GM18517 (cell line): ENCODE measurements at regions not wholly inside any gene's neighbourhood (a gene's known extent, or its start where the extent isn't known, plus 50 kb on each side); places are given as distances from the start of the nearest gene placed in this dataset.

Experiments used
- ATAC-seq: cut with Tn5 transposase; IDR thresholded peaks from one replicate; pipeline ENCODE4 v1.9.1; 2021; ENCODE audit warnings: mild to moderate bottlenecking, moderate library complexity; ENCODE audit not compliant: unreplicated experiment

- no peak for ATAC-seq
These were observed 184.9 kb upstream of the CDH20 start for GRCh38 chr18:61148322-61148721.

GRCh38 chr18:61149786-61150185 lies 183.4 kb upstream of the CDH20 start:
- no peak for ATAC-seq

- no peak for ATAC-seq
These were observed 179.7 kb upstream of the CDH20 start for GRCh38 chr18:61153571-61153970.

- no peak for ATAC-seq
These were observed 178.4 kb upstream of the CDH20 start for GRCh38 chr18:61154866-61155265.

- ATAC-seq = no peak
These were observed 177.6 kb upstream of the CDH20 start for GRCh38 chr18:61155586-61155985.

- no peak for ATAC-seq
These were observed 175.8 kb upstream of the CDH20 start for GRCh38 chr18:61157451-61157850.

- ATAC-seq = no peak
These were observed 174.0 kb upstream of the CDH20 start for GRCh38 chr18:61159246-61159645.

- ATAC-seq = no peak
These were observed 168.9 kb upstream of the CDH20 start for GRCh38 chr18:61164321-61164720.

- no peak for ATAC-seq
These were observed 165.3 kb upstream of the CDH20 start for GRCh38 chr18:61167902-61168301.

GRCh38 chr18:61169386-61169785 lies 163.8 kb upstream of the CDH20 start:
- ATAC-seq = no peak

GRCh38 chr18:61172624-61173023 lies 160.6 kb upstream of the CDH20 start:
- ATAC-seq = no peak

- ATAC-seq = no peak
These were observed 159.7 kb upstream of the CDH20 start for GRCh38 chr18:61173554-61173953.

- ATAC-seq = no peak
These were observed 149.4 kb upstream of the CDH20 start for GRCh38 chr18:61183798-61184197.

- no peak for ATAC-seq
These were observed 145.3 kb upstream of the CDH20 start for GRCh38 chr18:61187971-61188370.

- ATAC-seq = no peak
These were observed 143.9 kb upstream of the CDH20 start for GRCh38 chr18:61189376-61189775.

- no peak for ATAC-seq
These were observed 138.5 kb upstream of the CDH20 start for GRCh38 chr18:61194726-61195125.

GRCh38 chr18:61196750-61197149 lies 136.5 kb upstream of the CDH20 start:
- ATAC-seq = no peak

GRCh38 chr18:61198486-61198885 lies 134.7 kb upstream of the CDH20 start:
- no peak for ATAC-seq

- no peak for ATAC-seq
These were observed 133.9 kb upstream of the CDH20 start for GRCh38 chr18:61199171-61199848.

- no peak for ATAC-seq
These were observed 131.7 kb upstream of the CDH20 start for GRCh38 chr18:61201511-61201910.

GRCh38 chr18:61203151-61203550 lies 130.1 kb upstream of the CDH20 start:
- ATAC-seq = no peak

- ATAC-seq = no peak
These were observed 123.4 kb upstream of the CDH20 start for GRCh38 chr18:61209801-61210200.

GRCh38 chr18:61216051-61216450 lies 117.2 kb upstream of the CDH20 start:
- ATAC-seq = no peak
